OCI-LY3 (cell line): ENCODE measurements at regions not wholly inside any gene's neighbourhood (a gene's known extent, or its start where the extent isn't known, plus 50 kb on each side); places are given as distances from the start of the nearest gene placed in this dataset.

Experiments
- H2AFZ ChIP-seq: fragments of 200-600, 300-600 bp; shearing (Covaris generic); 2 replicates; pipeline ENCODE4 v1.6.0; 2014; ENCODE audit warnings: antibody characterized with exemption, low read depth, low read length
- H3K27ac ChIP-seq: fragments of 200-600, 300-600 bp; sonication (generic); 2 replicates; pipeline ENCODE4 v1.5.1; 2014; ENCODE audit warnings: mild to moderate bottlenecking, low read length, moderate library complexity, mixed read lengths
- H3K27me3 ChIP-seq: fragments of 200-600, 300-600 bp; sonication (generic); 2 replicates; pipeline ENCODE4 v1.6.1; 2014; ENCODE audit warnings: low read depth, low read length, mixed read lengths
- H3K36me3 ChIP-seq: fragments of 200-600, 300-600 bp; sonication (generic); replicated peaks from 2 replicates; pipeline ENCODE3; 2014; ENCODE audit warnings: low read depth, low read length, mixed read lengths
- H3K4me1 ChIP-seq: fragments of 300-600, 200-600 bp; sonication (generic); 2 replicates; pipeline ENCODE4 v1.6.1; 2014; ENCODE audit warnings: low read length, mixed read lengths
- H3K4me2 ChIP-seq: fragments of 200-600, 300-600 bp; sonication (generic); 2 replicates; pipeline ENCODE4 v1.6.1; 2014; ENCODE audit warnings: low read length, mixed read lengths
- H3K4me3 ChIP-seq: fragments of 300-600, 200-600 bp; sonication (generic); 2 replicates; pipeline ENCODE4 v1.5.1; 2014; ENCODE audit warnings: antibody characterized with exemption, mild to moderate bottlenecking, low read length, moderate library complexity
- H3K79me2 ChIP-seq: fragments of 300-600, 200-600 bp; shearing (Covaris generic); 2 replicates; pipeline ENCODE4 v1.6.1; 2014; ENCODE audit warnings: mild to moderate bottlenecking, low read length, mixed read lengths
- H3K9ac ChIP-seq: fragments of 300-600, 200-600 bp; shearing (Covaris generic); 2 replicates; pipeline ENCODE4 v1.6.0; 2014; ENCODE audit warnings: mild to moderate bottlenecking, low read length, moderate library complexity
- H3K9me3 ChIP-seq: fragments of 200-600, 300-600 bp; shearing (Covaris generic); 2 replicates; pipeline ENCODE4 v1.6.1; 2014; ENCODE audit warnings: low read length, mixed read lengths; ENCODE audit not compliant: insufficient read depth
- H4K20me1 ChIP-seq: fragments of 200-600, 300-600 bp; sonication (generic); 2 replicates; pipeline ENCODE4 v1.6.1; 2016; ENCODE audit warnings: low read length, mixed read lengths; ENCODE audit not compliant: insufficient read depth
- EZH2phosphoT487 ChIP-seq: fragments of 200-600 bp; shearing (Covaris generic); IDR thresholded peaks from 2 replicates; pipeline ENCODE4 v1.6.1; 2018; ENCODE audit warnings: antibody characterized with exemption, mixed run types, low read depth
- TF ChIP-seq, protein P1 (sequence below): fragments of 200-600, 300-600 bp; sonication (generic); IDR thresholded peaks from 2 replicates; pipeline ENCODE4 v1.5.1; 2014; ENCODE audit warnings: antibody characterized with exemption, low read length, low read depth

- TF ChIP-seq, protein P1, sequence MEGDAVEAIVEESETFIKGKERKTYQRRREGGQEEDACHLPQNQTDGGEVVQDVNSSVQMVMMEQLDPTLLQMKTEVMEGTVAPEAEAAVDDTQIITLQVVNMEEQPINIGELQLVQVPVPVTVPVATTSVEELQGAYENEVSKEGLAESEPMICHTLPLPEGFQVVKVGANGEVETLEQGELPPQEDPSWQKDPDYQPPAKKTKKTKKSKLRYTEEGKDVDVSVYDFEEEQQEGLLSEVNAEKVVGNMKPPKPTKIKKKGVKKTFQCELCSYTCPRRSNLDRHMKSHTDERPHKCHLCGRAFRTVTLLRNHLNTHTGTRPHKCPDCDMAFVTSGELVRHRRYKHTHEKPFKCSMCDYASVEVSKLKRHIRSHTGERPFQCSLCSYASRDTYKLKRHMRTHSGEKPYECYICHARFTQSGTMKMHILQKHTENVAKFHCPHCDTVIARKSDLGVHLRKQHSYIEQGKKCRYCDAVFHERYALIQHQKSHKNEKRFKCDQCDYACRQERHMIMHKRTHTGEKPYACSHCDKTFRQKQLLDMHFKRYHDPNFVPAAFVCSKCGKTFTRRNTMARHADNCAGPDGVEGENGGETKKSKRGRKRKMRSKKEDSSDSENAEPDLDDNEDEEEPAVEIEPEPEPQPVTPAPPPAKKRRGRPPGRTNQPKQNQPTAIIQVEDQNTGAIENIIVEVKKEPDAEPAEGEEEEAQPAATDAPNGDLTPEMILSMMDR = peak; percentile 84
- no peak for TF ChIP-seq EZH2phosphoT487
- H3K4me1 ChIP-seq = peaks cover 38% of the 10 kb centered on the region
- H3K79me2 ChIP-seq = peaks cover 41% of the 10 kb centered on the region
- no peaks in the 10 kb centered on the region for H3K36me3 ChIP-seq
- no peaks in the 10 kb centered on the region for H3K27me3 ChIP-seq
- peak overlapping the region; percentile 67 for H3K4me3 ChIP-seq
- H2AFZ ChIP-seq = 0 out of 2 replicates have a peak overlapping the region, but pooled peaks have one; percentile 4
- peak overlapping the region; percentile 59 for H3K4me2 ChIP-seq
- peak overlapping the region; percentile 67 for H3K9ac ChIP-seq
- no peaks in the 10 kb centered on the region for H4K20me1 ChIP-seq
- H3K27ac ChIP-seq = peak overlapping the region; percentile 45; the same call in 1 of the 2 replicates
- no peaks in the 10 kb centered on the region for H3K9me3 ChIP-seq
Measured at GRCh38 chr15:70362886-70363285, 265.2 kb upstream of the TLE3 start.

GRCh38 chr15:70362350-70362749 lies 264.6 kb upstream of the TLE3 start:
- no peak for TF ChIP-seq EZH2phosphoT487
- TF ChIP-seq, protein P1 = no peak
- H3K79me2 ChIP-seq = peaks cover 45% of the 10 kb centered on the region
- peaks cover 38% of the 10 kb centered on the region for H3K4me1 ChIP-seq
- H3K36me3 ChIP-seq = no peaks in the 10 kb centered on the region
- no peaks in the 10 kb centered on the region for H3K27me3 ChIP-seq
- no peaks in the 10 kb centered on the region for H4K20me1 ChIP-seq
- peak overlapping the region; percentile 67; the same call in 1 of the 2 replicates for H3K9ac ChIP-seq
- peak overlapping the region; percentile 67; the same call in 1 of the 2 replicates for H3K4me3 ChIP-seq
- H3K9me3 ChIP-seq = no peaks in the 10 kb centered on the region
- 0 out of 2 replicates have a peak overlapping the region, but pooled peaks have one; percentile 45 for H3K27ac ChIP-seq
- peak overlapping the region; percentile 59 for H3K4me2 ChIP-seq
- no peak overlapping the region for H2AFZ ChIP-seq

- Histone ChIP-seq H3K27ac (no peak overlapping the region), H3K4me3 (no peak overlapping the region), H3K9ac (no peak overlapping the region), H4K20me1 (no peaks in the 10 kb centered on the region), H2AFZ (no peak overlapping the region), H3K4me2 (no peak overlapping the region), H3K4me1 (peaks cover 38% of the 10 kb centered on the region), H3K27me3 (no peaks in the 10 kb centered on the region), H3K79me2 (peaks cover 47% of the 10 kb centered on the region), H3K9me3 (no peaks in the 10 kb centered on the region), H3K36me3 (no peaks in the 10 kb centered on the region)
- TF ChIP-seq, protein P1 = no peak
- no peak for TF ChIP-seq EZH2phosphoT487
Measured at GRCh38 chr15:70361891-70362290, 264.2 kb upstream of the TLE3 start.

- Histone ChIP-seq H3K79me2 (peaks cover 54% of the 10 kb centered on the region), H3K36me3 (no peaks in the 10 kb centered on the region), H3K4me3 (no peak overlapping the region), H3K4me2 (no peak overlapping the region), H3K27ac (no peak overlapping the region), H2AFZ (no peak overlapping the region), H3K9me3 (no peaks in the 10 kb centered on the region), H3K4me1 (peaks cover 39% of the 10 kb centered on the region), H4K20me1 (no peaks in the 10 kb centered on the region), H3K27me3 (no peaks in the 10 kb centered on the region), H3K9ac (no peak overlapping the region)
- no peak for TF ChIP-seq EZH2phosphoT487
- TF ChIP-seq, protein P1 = no peak
Measured at GRCh38 chr15:70361106-70361505, 263.4 kb upstream of the TLE3 start.
